Suprapubic skin (tissue), 4 donors: ENCODE measurements at regions not wholly inside any gene's neighbourhood (a gene's known extent, or its start where the extent isn't known, plus 50 kb on each side); places are given as distances from the start of the nearest gene placed in this dataset.

Experiments used
- CTCF ChIP-seq, 2 donors: fragments of 200-600 bp in 1 of 2; fragments of 450-650 bp in 1 of 2; sonication (generic) in 1 of 2; IDR thresholded peaks; one replicate each; pipeline ENCODE4 v1.5.1; 2016 to 2019; ENCODE audit warnings: antibody characterized with exemption in 2 of 2, mild to moderate bottlenecking in 1 of 2, moderate library complexity in 1 of 2
- EP300 ChIP-seq: sonication (generic); formaldehyde crosslinking; IDR thresholded peaks from one replicate; pipeline ENCODE4 v1.6.1; 2017; ENCODE audit warnings: antibody characterized with exemption
- POLR2A ChIP-seq, 2 donors: fragments of 450-650 bp; IDR thresholded peaks; one replicate each; pipeline ENCODE4 v1.6.1; 2017; ENCODE audit warnings: antibody characterized with exemption in 2 of 2, mild to moderate bottlenecking in 2 of 2, moderate library complexity in 2 of 2
- POLR2AphosphoS5 ChIP-seq, 3 donors: sonication (generic); formaldehyde crosslinking; IDR thresholded peaks; one replicate each; pipeline ENCODE4 v1.6.1; 2017; ENCODE audit warnings: antibody characterized with exemption in 3 of 3

DNA sequence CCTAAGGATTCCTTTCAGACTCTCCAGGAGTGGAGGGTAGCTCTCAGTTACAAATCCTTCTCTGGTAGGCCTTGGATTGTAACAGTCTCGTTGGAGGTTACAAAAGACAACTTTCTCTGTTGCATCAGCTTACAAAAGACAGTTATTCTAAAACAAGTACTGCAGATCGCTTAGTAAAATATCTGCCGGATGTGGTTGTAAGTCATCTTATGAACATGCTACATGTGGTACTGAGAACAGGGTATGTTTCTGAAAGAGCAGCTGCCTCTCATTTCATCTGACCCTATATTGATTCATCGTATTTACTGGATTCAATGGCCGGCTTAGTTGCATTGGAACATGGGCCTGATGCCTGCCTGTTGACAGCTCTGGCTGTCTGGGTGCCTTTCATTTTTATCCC, 157.4 kb downstream of the PTCSC3 start:
- TF ChIP-seq POLR2A (IDR thresholded peaks at IDR 0.05) (no peak), CTCF (IDR thresholded peaks at IDR 0.05) (no peak), POLR2AphosphoS5 (IDR thresholded peaks at IDR 0.05) (no peak), EP300 (no peak)
